NCI-H1105 treated with DMSO at 0.1 percent for 48 hours (cell line): ENCODE measurements at regions not wholly inside any gene's neighbourhood (a gene's known extent, or its start where the extent isn't known, plus 50 kb on each side); places are given as distances from the start of the nearest gene placed in this dataset.
"Not testable (repeated sequence)": the region's sequence is repeated elsewhere in the genome, so short reads cannot be mapped to it uniquely, and the experiment has no call there.

Experiments used
- DNase-seq: peaks from one replicate; lab custom pipeline; 2025; lab: John Stamatoyannopoulos, UW

- no peak for DNase-seq
Observed at GRCh38 chr22:22716136-22716665, 71.8 kb downstream of the GGTLC2 start.

DNA sequence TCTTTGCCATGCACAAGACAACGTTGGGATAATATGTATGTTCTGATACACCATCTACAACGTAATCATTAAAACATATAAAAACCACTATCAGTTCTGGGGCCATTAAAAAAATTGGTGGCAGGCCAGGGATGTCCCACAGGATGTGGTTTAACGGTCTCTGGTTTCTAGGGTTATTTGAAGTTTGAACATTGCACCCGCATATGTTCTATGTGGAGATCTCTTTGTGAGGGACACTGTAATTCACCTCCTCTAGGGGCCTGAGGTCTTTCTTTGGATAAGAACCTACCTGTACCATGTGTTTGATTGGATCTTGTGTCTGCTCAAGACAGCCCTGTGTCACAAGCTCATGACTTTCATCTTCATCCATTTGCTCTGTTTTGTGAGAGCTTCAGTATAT is 73.2 kb downstream of the GGTLC2 start:
- no peak for DNase-seq

- no peak for DNase-seq
Observed at GRCh38 chr22:22720201-22720723, 75.8 kb downstream of the GGTLC2 start.

DNA sequence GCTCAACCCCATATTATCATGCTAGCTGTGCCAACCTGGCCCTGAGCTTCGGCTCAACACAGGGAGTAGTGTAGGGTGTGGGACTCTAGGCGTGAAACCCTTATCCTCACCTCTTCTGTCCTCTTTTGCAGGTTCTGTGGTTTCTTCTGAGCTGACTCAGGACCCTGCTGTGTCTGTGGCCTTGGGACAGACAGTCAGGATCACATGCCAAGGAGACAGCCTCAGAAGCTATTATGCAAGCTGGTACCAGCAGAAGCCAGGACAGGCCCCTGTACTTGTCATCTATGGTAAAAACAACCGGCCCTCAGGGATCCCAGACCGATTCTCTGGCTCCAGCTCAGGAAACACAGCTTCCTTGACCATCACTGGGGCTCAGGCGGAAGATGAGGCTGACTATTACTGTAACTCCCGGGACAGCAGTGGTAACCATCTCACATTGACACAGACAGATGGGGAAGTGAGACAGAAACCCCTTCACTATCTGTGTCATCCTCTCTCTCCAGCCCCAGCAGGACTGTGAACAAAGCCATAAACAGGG is 76.4 kb downstream of the GGTLC2 start:
- no peak for DNase-seq

DNA sequence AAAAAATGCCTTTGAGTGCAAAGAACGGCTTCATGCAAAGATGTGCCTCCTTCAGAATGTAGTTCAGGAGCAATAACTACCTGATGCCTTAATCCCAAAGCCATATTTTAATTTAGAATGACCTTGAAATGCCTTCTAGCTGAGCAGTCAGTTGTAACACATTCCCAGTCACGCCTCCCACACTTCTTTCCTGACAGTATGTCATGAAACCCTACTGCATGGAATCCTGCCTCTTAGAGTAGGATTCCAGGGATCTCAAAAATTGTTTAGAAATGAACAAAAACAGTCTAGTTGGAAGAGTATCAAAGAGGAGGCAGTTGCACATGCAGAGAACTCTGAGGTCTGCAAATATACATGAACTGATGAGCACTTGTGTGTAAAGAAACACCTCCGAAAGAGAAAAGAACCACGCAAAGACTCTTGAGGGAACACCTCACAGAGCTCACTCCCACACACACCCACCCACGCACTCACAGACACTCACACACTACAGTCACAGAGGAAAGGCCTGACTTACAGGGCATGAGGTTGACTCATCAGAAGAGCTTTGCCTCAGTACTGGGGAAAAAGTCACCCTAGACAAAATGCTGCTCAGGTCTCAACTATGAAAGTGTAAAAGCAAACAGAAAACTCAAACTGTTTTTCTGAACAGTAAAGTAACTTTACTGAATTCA is 77.4 kb downstream of the GGTLC2 start:
- DNase-seq, result no peak

DNA sequence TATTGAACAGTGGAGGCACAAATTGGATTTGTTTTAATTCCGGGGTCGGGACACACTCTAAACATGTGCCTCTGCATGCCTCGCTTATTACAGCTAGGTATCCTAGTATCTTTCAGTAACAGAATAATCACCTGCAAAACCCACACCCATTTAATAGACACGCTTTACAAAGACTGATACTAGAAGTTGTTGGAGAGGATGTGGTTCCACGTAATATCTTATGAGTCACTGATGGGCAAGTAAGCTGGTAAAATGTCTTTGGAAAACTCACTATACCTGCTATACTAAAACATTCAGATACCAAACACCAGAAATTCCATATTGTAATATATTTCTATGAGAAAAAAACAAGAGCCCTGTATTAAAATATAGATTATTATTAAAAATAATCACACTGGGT is 84.0 kb downstream of the GGTLC2 start:
- DNase-seq, result no peak

DNA sequence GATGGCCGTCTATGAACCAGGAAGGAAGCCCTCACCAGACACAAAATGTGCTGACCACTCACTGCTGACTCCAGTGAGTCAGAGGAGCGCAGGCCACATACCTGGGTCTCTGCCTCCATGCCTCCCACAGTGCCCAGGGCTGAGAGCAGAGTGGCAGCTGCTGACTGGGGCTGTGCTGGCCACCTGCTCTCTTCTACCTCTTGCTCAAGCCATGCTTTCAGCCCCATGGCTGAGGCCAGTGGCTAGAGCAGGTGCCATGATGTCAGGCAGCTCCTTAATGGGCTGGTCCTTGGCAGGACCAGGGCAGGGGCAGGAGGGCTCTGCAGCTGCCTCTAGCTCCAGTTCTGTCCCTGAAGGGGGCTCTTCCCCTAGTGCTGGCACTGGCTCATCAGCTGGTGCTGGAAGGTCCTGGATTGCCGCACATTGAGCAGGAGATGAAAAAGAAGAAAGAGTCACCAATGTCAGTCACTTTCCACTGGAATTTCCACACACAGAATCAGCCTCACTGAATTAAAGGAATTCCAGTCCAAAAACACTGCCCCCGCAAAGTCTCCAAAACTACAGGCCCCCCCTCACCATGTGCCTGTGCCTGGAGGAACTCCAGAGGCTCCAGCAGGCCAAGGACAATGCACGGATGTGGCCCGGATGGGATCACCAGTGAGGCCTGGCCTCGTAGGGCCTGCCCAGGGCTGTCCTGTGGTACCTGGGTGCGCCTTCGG is 86.4 kb downstream of the GGTLC2 start:
- no peak for DNase-seq

DNA sequence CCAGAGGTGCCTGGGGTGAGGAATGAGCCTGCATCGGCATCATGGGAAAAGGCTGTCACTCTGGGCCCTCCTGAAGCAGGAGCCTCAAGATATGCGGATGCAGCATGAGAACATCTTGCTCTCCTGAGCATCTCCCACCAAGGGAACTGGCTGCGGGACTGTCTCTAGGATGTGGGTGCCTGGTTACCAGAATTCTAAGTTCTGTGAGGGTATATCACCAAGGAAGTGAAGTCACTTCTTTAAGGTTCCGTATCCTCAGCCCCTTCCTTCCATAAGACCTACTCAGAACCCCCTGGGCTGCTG is 86.9 kb downstream of the GGTLC2 start:
- no peak for DNase-seq

DNA sequence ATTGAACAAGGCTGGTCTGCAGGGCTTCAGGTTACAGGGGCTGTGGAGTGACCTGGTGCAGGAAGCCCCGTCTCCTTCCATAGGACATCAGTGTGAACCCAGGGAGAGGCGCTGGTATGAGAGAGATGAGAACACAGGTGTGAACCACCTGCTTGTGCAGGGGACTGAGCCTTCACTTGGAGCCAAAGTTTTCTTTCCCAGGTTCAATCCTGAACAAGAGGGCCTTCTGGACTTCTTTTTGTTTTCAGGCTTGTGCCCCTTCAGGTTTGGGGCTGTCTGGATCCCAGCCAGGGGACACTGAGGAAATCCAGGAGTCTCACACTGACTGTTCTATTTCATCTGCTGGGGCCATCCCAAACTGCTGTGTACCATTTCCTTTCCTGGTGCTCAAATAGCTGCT is 88.6 kb downstream of the GGTLC2 start:
- not testable (repeated sequence) for DNase-seq

DNA sequence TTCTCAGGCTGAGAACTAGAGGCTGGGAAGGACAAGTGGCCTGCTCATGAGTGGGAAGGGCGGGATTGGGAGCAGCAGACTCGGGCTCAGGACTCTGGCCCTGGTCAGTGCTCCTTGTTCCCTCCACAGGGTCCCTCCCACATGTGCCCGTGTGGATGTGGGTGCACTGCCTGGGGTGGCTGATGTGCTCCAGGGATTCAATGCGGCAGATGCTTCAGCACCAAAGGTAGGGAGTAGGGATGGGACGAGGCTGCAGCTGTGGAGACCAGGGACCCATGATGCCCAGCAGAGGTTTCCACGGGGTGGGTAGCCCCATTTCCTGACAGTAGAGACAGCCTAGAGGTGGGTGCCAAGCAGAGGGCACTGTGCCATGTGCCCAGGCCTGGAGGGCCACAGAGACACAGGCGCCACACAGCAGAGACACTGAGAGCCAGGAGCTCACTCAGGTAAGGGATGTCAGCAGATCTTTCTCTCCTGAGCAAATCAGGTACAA is 89.5 kb downstream of the GGTLC2 start:
- no peak for DNase-seq

- DNase-seq, result not testable (repeated sequence)
Observed at GRCh38 chr22:22734395-22735272, 90.2 kb downstream of the GGTLC2 start.

DNA sequence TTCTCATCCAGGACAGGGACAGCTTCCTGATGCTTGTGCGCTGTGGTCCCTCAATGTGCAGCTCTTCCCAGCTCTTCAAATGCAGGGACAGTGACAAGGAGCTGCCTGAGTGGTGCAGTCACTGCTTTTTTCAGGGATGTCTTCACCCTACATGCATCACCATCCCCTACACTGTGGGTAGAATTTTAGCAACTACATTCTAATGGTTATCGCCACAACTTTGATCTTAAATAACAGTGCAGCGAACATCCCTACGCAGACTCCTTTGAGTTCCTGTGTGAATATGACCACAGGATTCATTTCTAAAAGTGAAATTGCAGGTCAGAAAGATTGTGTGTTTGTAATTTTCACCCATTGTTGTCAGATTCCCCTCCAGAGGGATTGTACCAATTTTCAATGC is 90.9 kb downstream of the GGTLC2 start:
- not testable (repeated sequence) for DNase-seq

DNA sequence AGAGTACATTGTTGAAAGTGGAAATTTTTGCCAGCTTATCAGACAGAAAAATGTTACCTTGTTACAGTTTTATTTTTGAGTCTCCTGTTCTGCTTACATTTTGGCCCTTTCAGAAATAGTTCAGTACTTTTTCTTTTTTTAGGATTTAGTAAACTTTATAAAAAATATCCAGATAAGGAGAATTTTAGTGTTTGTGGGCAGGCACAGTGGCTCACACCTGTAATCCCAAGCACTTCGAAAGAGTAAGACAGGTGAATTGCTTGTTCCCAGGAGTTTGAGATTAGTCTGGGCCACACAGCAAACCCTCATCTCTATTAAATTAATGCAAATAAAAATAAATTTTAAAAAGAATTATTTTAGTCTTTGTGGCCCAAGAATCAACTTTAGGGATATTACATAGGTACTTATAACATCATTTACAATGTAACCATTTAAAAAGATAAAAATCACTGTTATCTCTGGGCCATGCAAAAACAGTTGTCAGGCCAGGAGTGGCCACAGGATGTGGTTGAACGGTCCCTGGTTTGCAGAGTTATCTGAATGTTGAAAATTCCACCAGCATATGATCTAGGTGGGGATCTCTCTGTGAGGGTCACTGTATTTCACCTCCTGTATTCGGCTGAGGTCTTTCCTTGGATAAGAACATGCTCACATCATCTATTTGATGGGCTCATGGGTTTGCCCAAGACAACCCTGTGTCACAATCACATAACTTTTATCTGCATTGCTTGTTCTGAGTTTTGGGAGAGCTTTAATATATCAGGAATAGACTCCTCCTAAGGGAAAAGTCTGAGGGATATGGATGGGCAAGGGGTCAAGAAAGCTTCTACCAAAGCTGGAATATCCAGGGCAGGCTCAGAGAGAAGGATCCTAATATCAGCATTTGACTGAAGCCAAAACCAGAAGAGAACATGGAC is 91.5 kb downstream of the GGTLC2 start:
- no peak for DNase-seq

DNA sequence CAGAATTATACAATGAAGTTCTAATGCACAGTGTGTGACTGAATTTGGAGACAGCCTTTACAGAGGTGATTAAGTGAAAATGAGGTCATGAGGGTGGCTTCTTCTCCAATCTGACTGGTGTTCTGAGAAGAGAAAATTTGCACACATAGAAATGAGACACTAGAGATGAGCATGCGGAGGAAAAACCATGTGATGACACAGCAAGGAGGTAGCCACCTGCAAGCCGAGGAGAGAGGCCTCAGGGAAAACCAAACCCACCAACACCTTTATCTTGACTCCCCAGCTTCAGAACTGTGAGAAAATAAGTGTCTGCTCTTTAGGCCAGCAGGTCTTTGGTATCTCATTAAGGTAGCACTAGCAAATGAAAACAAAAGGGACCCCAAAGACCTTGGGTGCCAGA is 93.2 kb downstream of the GGTLC2 start:
- no peak for DNase-seq

DNA sequence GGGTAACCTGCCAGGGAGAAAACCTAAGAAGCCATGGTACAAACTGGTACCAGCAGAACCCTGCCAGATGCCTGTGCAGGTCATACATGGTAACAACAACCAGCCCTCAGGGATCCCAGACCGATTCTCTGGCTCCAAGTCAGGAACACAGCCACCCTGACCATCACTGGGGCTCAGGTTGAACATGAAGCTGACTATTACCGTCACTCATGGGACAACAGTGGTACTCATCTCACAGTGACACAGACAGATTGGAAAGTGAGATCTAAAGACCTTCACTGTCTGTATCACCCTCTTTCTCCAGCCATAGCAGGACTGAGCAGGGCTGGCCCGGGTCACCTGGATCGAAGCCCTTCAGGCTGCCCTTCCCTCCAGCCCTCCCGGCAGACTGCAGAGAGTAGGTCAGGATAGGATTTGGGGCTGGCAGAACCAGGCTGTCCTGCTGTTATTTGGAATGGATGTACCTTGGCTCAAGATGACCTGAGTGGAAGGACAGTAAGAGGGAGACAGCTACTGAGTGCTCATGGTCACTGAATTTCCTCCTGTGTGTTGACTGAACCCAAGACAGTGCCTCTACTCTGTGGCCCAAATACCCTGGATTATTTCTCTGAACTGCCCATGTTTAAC is 94.7 kb downstream of the GGTLC2 start:
- no peak for DNase-seq

DNA sequence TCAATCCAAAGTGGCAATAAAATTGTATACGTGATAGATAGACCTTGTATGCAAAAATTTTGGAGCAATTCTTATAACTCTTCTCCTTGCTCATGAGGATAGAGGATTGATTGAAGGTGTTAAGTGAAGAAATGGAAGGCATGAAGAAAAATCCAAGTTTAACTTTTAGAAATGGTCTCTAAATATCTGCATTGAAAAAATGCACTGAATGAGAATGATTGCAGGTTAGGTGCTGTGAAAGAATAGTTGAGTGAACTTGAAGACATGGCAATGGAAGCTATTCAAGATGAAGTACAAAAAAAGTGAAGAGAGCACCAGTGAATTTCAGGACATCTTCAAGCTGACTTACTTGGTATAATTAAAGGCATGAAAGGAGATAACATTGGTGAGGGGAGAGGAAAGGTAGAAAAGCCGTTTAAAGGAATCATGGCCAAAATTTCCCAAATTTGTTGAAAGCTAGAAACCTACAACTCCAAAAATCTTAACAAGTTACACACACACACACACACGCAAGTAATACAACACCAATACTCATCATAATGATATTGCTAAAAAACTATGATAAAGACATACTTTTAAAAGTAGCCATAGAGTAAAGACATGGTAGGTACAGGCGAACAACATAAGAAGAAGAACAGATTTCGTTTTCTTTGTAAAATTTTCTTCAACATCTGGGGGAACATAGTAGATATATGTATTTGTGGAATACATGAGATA is 96.3 kb downstream of the GGTLC2 start:
- no peak for DNase-seq

DNA sequence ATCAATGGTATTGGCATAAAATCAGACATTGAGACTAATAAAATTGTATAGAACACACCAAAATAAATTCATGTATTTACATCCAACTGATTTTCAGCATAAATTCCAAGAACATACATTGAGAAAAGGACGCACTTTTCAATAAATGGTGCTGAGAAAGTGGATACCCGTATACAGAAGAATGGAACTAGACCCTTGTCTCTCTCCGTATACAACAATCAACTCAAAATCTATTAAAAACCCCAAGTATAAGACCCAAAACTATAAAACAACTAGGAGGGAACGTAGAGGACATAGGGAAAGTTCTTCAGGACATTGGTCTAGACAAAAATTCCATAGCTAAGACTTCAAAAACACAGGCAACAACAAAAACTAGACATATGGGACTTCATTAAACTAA is 97.4 kb downstream of the GGTLC2 start:
- DNase-seq, result no peak

DNA sequence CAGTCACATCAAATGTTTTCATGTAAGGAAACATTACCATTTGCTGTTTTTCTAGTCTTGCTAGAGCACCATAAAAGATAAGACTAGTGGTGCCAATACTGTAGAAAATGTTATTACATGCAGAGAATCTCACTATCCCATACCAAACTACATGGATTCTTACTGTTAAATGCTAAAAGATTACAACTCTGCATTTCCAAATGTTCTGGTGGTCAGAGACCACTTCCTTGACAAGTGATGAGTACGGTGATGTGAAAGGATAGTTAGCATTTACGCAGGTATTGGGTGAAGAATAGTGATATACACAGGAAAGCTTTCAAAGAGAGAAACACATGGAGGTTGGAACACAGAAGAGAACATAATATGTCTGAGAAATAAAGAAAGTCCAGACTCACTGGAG is 98.2 kb downstream of the GGTLC2 start:
- DNase-seq, result no peak

DNA sequence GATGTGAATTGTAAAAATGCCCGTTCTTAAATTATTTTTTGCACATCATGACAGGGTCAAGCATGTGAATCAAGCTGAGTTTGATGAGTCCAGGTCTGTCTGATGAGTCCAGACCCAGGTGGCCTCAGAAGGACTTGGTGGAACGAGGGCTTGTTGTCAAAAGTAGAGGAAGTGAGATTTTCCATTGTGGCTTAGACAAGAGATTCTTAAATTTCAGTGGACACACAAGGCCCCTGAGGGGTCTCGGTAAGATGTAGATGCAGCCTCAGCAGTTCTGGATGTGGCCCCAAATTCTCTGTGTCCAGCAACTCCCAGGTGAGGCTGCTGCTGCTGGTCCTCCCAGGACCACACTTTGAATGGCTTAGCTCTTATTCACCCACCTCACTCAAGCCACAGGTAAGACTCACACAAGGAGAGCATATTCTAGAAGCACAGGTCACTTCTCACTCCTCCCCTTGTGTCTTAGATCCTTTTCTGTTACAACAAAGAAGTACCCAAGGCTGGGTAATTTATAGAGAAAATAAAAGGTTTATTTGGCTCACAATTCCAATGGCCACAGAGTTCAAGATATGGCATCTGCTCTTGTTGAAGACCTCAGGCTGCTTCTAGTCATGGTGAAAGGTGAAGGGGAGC is 98.8 kb downstream of the GGTLC2 start:
- DNase-seq, result no peak
